ENCODE measurements at regions not wholly inside any gene's neighbourhood (a gene's known extent, or its start where the extent isn't known, plus 50 kb on each side); places are given as distances from the start of the nearest gene placed in this dataset.

DNA sequence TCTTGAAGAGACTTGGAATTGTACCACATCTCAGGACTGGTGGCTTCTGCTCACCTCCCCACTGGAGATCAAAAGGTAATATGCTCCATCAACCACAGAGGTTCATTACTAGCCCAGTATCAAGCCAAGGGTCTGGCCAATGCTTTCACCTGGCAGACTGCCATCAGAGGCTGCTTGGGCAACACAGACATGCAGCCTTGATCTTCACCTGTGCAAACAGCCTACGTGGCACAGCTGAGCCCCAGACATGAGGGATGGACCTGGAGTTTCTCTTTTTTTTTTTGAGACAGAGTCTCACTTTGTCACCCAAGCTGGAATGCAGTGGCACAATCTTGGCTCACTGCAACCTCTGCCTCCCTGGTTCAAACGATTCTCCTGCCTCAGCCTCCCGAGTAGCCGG is 105.6 kb upstream of the HES1 start:
- H3K4me3 Mint-ChIP-seq = no peak overlapping the region
- H3K4me1 Mint-ChIP-seq = peaks cover 69% of the 10 kb centered on the region

DNA sequence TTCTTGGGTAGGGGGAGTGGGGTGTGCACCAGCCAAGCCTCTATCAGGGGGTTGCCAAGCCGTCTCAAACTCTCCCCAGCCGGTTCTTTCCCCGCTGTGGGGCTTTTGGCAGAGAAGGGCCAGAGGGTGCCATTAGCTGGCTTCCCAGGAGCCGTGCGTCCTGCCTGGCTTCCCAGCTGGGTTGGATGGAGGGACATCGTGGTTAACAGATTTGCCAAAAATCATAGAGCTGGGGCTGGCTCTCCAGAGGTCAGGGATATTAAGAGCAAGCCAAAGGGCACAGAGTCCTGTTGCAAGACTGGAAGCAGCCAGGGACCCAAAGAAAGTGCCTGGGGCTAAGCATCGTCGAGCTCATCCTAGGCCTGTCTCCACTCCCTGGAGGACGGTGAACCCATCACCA is 104.6 kb upstream of the HES1 start:
- no peaks in the 10 kb centered on the region for H3K36me3 Mint-ChIP-seq (ENCODE audit: low read depth)
- DNase-seq = no peak
- no peak overlapping the region for H3K4me3 Mint-ChIP-seq
- peaks cover 7% of the 10 kb centered on the region for H3K9me3 Mint-ChIP-seq
- H3K4me1 Mint-ChIP-seq = peaks cover 73% of the 10 kb centered on the region
- TF ChIP-seq, protein P1, sequence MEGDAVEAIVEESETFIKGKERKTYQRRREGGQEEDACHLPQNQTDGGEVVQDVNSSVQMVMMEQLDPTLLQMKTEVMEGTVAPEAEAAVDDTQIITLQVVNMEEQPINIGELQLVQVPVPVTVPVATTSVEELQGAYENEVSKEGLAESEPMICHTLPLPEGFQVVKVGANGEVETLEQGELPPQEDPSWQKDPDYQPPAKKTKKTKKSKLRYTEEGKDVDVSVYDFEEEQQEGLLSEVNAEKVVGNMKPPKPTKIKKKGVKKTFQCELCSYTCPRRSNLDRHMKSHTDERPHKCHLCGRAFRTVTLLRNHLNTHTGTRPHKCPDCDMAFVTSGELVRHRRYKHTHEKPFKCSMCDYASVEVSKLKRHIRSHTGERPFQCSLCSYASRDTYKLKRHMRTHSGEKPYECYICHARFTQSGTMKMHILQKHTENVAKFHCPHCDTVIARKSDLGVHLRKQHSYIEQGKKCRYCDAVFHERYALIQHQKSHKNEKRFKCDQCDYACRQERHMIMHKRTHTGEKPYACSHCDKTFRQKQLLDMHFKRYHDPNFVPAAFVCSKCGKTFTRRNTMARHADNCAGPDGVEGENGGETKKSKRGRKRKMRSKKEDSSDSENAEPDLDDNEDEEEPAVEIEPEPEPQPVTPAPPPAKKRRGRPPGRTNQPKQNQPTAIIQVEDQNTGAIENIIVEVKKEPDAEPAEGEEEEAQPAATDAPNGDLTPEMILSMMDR (IDR thresholded peaks at IDR 0.05) = no peak
- no peak overlapping the region for H3K27ac Mint-ChIP-seq
- peaks cover 25% of the 10 kb centered on the region for H3K27me3 Mint-ChIP-seq (ENCODE audit: low read depth, poor library complexity)

More for the DNA sequence above, 105.6 kb upstream of the HES1 start:
- TF ChIP-seq, protein P1 (IDR thresholded peaks at IDR 0.05) = no peak
- H3K27ac Mint-ChIP-seq = no peak overlapping the region
- peaks cover 7% of the 10 kb centered on the region for H3K9me3 Mint-ChIP-seq
- no peaks in the 10 kb centered on the region for H3K36me3 Mint-ChIP-seq (ENCODE audit: low read depth)
- peaks cover 22% of the 10 kb centered on the region for H3K27me3 Mint-ChIP-seq (ENCODE audit: low read depth, poor library complexity)
- no peak for DNase-seq

DNA sequence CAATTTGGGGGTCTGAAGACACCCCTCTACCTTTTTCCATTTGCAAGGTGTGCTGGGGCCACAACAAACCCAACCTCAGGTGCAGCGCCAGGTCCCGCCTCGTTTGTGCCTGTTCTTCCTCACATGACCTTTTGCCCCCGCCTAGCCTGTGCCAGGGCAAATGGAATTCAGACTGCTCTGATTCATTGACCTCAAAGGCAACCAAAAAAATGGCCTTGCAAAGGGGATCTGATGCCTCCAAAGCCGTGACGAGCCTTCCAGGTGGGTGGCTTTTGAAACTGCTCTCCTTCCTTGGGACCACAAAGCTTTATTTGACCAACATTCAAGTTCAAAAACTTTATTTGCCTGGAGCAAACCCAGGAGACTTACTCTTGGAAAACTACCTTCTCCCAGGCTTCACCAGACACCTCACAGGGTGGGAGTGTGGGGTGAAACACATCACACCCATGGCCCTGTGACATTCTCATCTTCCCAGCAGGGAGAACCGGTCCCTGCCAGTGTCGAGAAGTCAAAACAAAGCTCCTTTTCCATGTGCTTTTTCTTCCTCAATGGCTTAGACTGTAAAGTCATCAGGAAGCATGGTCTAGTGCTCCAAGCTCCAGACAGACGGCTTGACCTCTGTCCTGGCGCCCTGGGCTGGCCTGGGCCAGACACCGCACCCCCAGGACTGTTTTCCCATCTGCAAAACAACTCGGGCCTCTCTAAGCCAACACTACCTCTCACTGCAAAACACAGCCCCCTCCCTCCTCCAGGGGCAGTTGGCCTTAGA is 103.9 kb upstream of the HES1 start:
- no peaks in the 10 kb centered on the region for H3K36me3 Mint-ChIP-seq (ENCODE audit: low read depth)
- TF ChIP-seq, protein P1 (IDR thresholded peaks at IDR 0.05) = no peak
- H3K4me1 Mint-ChIP-seq = peaks cover 80% of the 10 kb centered on the region
- no peak for DNase-seq
- peaks cover 7% of the 10 kb centered on the region for H3K9me3 Mint-ChIP-seq
- peak overlapping the region; percentile 50 for H3K27ac Mint-ChIP-seq
- H3K4me3 Mint-ChIP-seq = peak overlapping the region; percentile 62
- peaks cover 25% of the 10 kb centered on the region for H3K27me3 Mint-ChIP-seq (ENCODE audit: low read depth, poor library complexity)

DNA sequence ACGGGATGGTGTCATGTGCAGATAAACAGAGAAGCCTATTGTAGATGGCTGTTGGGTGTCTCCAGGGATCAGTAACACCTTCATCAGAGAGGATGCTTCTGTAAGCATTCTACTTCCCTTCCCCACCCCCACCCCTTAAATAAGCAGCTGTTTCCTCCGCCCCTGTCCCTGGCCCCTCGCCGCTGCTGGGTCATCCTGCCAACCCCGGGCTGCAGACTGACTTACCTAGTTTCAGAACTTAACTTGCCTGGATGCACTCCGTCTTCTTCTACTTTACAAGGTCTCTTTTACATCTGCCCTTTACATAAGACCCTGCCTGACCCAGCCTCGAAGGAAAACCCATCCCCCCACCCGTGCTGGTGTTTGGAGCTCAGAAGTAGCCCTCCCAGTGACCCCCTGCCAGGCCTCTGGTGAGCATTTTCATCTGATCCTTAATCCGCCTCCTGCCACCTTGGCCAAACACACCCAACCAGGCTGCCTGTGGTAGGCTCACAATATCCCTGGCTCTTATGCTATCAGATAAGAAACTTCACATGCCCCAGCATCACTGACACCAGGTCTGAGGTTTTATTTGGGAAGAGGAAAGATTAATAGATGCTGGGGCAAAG is 103.0 kb upstream of the HES1 start:
- H3K27me3 Mint-ChIP-seq (ENCODE audit: low read depth, poor library complexity) = peaks cover 25% of the 10 kb centered on the region
- peak overlapping the region; percentile 64 for H3K27ac Mint-ChIP-seq
- H3K36me3 Mint-ChIP-seq (ENCODE audit: low read depth) = no peaks in the 10 kb centered on the region
- H3K4me1 Mint-ChIP-seq = peaks cover 88% of the 10 kb centered on the region
- peak overlapping the region; percentile 62 for H3K4me3 Mint-ChIP-seq
- DNase-seq = no peak
- peaks cover 7% of the 10 kb centered on the region for H3K9me3 Mint-ChIP-seq
- TF ChIP-seq, protein P1 (IDR thresholded peaks at IDR 0.05) = no peak

DNA sequence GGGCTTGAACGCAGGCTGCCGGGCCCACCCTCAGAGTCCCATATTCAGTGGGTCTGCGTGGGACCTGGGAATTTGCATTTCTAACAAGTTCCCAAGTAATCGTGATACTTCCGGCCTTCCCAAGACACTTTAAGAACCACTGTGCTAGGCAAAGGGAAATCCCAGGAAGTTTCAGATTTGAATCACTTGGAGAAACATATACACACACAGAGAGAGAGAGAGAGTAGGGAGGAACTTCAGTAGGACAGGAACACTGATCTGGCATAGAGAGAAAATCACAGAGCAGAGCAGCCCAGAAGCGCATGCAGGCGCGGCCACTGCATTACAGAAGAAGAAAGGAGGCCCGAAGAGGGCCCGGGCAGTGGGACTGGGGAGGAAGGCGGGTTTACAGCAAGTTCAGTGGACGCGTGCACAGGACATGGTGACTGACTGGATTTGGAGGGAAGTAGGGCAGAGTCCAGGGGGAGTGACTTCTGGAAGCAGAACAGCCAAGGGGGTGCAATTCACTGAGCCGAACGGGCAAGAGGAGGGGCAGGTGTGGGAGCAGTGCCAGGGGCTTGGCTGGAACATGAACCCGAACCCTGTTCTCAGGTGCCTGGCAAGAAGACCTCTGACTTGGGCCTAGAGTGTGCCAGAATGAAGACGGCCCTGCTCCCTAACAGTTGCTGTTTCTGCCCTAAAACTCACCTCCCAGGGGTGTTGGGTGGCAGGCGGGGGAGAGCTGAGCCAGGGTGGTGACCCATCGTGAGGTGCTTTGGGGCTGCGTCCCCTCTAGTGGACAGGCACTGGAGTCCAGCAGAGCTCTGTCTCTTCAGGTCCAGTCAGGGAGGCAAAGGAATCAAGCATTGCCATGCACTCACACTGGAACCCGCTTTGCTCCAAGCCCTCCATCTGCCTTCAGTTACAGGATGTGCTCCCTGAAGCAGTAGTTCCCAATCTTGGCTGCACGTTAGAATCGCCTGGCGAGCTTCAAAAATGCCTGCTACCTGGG is 101.3 kb upstream of the HES1 start:
- Mint-ChIP-seq H3K4me3 (no peak overlapping the region), H3K27me3 (ENCODE audit: low read depth, poor library complexity) (peaks cover 28% of the 10 kb centered on the region), H3K9me3 (no peaks in the 10 kb centered on the region), H3K4me1 (peaks cover 96% of the 10 kb centered on the region), H3K27ac (peak overlapping the region; percentile 83), H3K36me3 (ENCODE audit: low read depth) (no peaks in the 10 kb centered on the region)
- TF ChIP-seq, protein P1 (IDR thresholded peaks at IDR 0.05) = no peak
- no peak for DNase-seq

Measured in nephron progenitor cell (in vitro differentiated cells).